GM10266 (cell line): ENCODE measurements at regions not wholly inside any gene's neighbourhood (a gene's known extent, or its start where the extent isn't known, plus 50 kb on each side); places are given as distances from the start of the nearest gene placed in this dataset.

Experiments used
- DNase-seq: peaks from one replicate; pipeline ENCODE4 v3.0.0; 2012; ENCODE audit errors: extremely low spot score
- CTCF ChIP-seq: IDR thresholded peaks from 2 replicates; pipeline ENCODE4 v1.5.1; 2012; ENCODE audit warnings: mild to moderate bottlenecking, low read depth; ENCODE audit not compliant: control insufficient read depth, insufficient read depth; ENCODE audit errors: missing control alignments

GRCh38 chr5:168030912-168031311 lies 260.5 kb upstream of the WWC1 start:
- no peak for DNase-seq
- TF ChIP-seq CTCF = no peak

GRCh38 chr5:168031614-168032013 lies 259.8 kb upstream of the WWC1 start:
- no peak for DNase-seq
- no peak for TF ChIP-seq CTCF

- no peak for DNase-seq
- no peak for TF ChIP-seq CTCF
Observed at GRCh38 chr5:168039039-168039438, 252.4 kb upstream of the WWC1 start.

- DNase-seq = no peak
- no peak for TF ChIP-seq CTCF
Observed at GRCh38 chr5:168039566-168040248, 251.7 kb upstream of the WWC1 start.

- DNase-seq = no peak
- no peak for TF ChIP-seq CTCF
Observed at GRCh38 chr5:168041583-168041982, 249.9 kb upstream of the WWC1 start.

GRCh38 chr5:168042284-168043068 lies 249.0 kb upstream of the WWC1 start:
- DNase-seq = no peak
- TF ChIP-seq CTCF = no peak

GRCh38 chr5:168046163-168046562 lies 245.3 kb upstream of the WWC1 start:
- TF ChIP-seq CTCF = no peak
- DNase-seq = no peak
